GM12878 (cell line): ENCODE measurements at regions not wholly inside any gene's neighbourhood (a gene's known extent, or its start where the extent isn't known, plus 50 kb on each side); places are given as distances from the start of the nearest gene placed in this dataset.

Experiments used
- ATAC-seq: fragments of 200-7000 bp; cut with Tn5 transposase; 3 replicates; pipeline ENCODE4 v1.9.1; 2020; ENCODE audit warnings: mild to moderate bottlenecking, moderate library complexity
- BruUV-seq: library from RNA; stranded (reverse); fragments of 400-500 nt; replicated peaks from 2 replicates; lab custom pipeline; 2021; lab: Mats Ljungman, UMichigan
- CTCF ChIA-PET: fragments of 300-600 bp; sonication (Branson Sonifier 250); formaldehyde crosslinking; extraction: SDS; loops from one replicate; lab custom pipeline; 2021; ENCODE audit warnings: inconsistent platforms; lab: Yijun Ruan, JAX
- POLR2A ChIA-PET: fragments of 350-600 bp; formaldehyde crosslinking; extraction: SDS; loops from one replicate; lab custom pipeline; 2021; ENCODE audit warnings: inconsistent platforms; lab: Charles Lee
- RAD21 ChIA-PET: fragments of 300-600 bp; sonication (Branson Sonifier 250); formaldehyde crosslinking; loops from one replicate; lab custom pipeline; 2023; ENCODE audit warnings: antibody characterized with exemption; ENCODE audit not compliant: unreplicated experiment; lab: Charles Lee
- SMC1A ChIA-PET: fragments of 300-600 bp; sonication (Branson Sonifier 250); formaldehyde crosslinking; loops from one replicate; lab custom pipeline; 2023; ENCODE audit not compliant: unreplicated experiment, uncharacterized antibody; lab: Charles Lee
- DNase-seq: peaks from one replicate; pipeline ENCODE4 v3.0.0-alpha.2; 2011; ENCODE audit warnings: low read depth, low spot score
- FAIRE-seq: peaks from 3 replicates; lab custom pipeline; 2011; peaks lifted over from hg19 to GRCh38; lab: Jason Lieb, UNC
- H2AFZ ChIP-seq: 2 replicates; pipeline ENCODE4 v1.6.0; 2011; ENCODE audit warnings: low read depth, low read length, control low read depth; ENCODE audit not compliant: control insufficient read depth
- H3K27ac ChIP-seq: 2 replicates; pipeline ENCODE4 v1.5.1; 2011; ENCODE audit warnings: control low read depth; ENCODE audit not compliant: control insufficient read depth, insufficient read depth
- H3K27me3 ChIP-seq, 2 experiments: replicated peaks in 1 of 2; 2 replicates each; pipeline versions ENCODE4 v1.6.0 to v1.6.1; 2011; ENCODE audit warnings: low read length in 1 of 2; ENCODE audit not compliant: control insufficient read depth in 2 of 2, insufficient read depth in 2 of 2
- H3K36me3 ChIP-seq, 2 experiments: 2 replicates each; pipeline ENCODE4 v1.5.1; 2011; ENCODE audit warnings: low read length in 1 of 2; ENCODE audit not compliant: control insufficient read depth in 2 of 2, insufficient read depth in 2 of 2
- H3K4me1 ChIP-seq: 2 replicates; pipeline ENCODE4 v1.6.1; 2011; ENCODE audit warnings: mild to moderate bottlenecking, low read length, moderate library complexity, mixed read lengths; ENCODE audit not compliant: control insufficient read depth, insufficient read depth
- H3K4me2 ChIP-seq: 2 replicates; pipeline ENCODE4 v1.6.0; 2011; ENCODE audit warnings: control low read depth; ENCODE audit not compliant: control insufficient read depth, insufficient read depth
- H3K4me3 ChIP-seq: fragments of 200-600 bp; sonication (generic); 2 replicates; pipeline ENCODE4 v1.5.1; 2016
- H3K79me2 ChIP-seq: 2 replicates; pipeline ENCODE4 v1.6.0; 2011; ENCODE audit warnings: low read length; ENCODE audit not compliant: control insufficient read depth, insufficient read depth
- H3K9ac ChIP-seq: 2 replicates; pipeline ENCODE4 v1.8.0; 2011; ENCODE audit warnings: low read length, control low read depth, mixed read lengths; ENCODE audit not compliant: control insufficient read depth, insufficient read depth
- H3K9me3 ChIP-seq: replicated peaks from 3 replicates; pipeline ENCODE4 v1.5.1; 2011; ENCODE audit warnings: mild to moderate bottlenecking, low read length; ENCODE audit not compliant: control insufficient read depth, insufficient read depth
- H4K20me1 ChIP-seq: 2 replicates; pipeline ENCODE4 v1.6.0; 2011; ENCODE audit not compliant: control insufficient read depth, insufficient read depth
- CHD4 ChIP-seq: fragments of 200-600 bp; sonication (generic); IDR thresholded peaks from 2 replicates; pipeline ENCODE4 v1.6.1; 2016; ENCODE audit warnings: mild to moderate bottlenecking
- CUX1 ChIP-seq: IDR thresholded peaks from 2 replicates; pipeline ENCODE4 v1.6.1; 2012; ENCODE audit warnings: improper control_type of control experiment, low read depth, low read length; ENCODE audit not compliant: insufficient replicate concordance
- ESRRA ChIP-seq: IDR thresholded peaks from 2 replicates; pipeline ENCODE4 v1.6.1; 2012; ENCODE audit warnings: mild to moderate bottlenecking, low read length, improper control_type of control experiment
- JUNB ChIP-seq: IDR thresholded peaks from 2 replicates; pipeline ENCODE4 v1.6.1; 2016; ENCODE audit warnings: antibody characterized with exemption, mild to moderate bottlenecking
- POU2F2 ChIP-seq: IDR thresholded peaks from 3 replicates; pipeline ENCODE4 v1.6.1; 2011; ENCODE audit warnings: low read depth, mild to moderate bottlenecking, low read length, borderline replicate concordance
- ZNF592 ChIP-seq: fragments of 450-650 bp; IDR thresholded peaks from 2 replicates; pipeline ENCODE4 v1.6.1; 2017; ENCODE audit warnings: mild to moderate bottlenecking, moderate library complexity
- WGBS: methylation state at CpG from one replicate; pipeline ENCODE4 v1.1.6; 2016; ENCODE audit warnings: low lambda C conversion rate; ENCODE audit not compliant: insufficient replicate concordance, insufficient coverage; ENCODE audit errors: missing lambda C conversion rate; 5-methylcytosine and 5-hydroxymethylcytosine counted together
- in situ Hi-C: fragments of 300-500 bp; cut with MboI; formaldehyde crosslinking; loops from 9 replicates; pipeline ENCODE4 v1.14.3; 2018; ENCODE audit warnings: mixed read lengths
- intact Hi-C: fragments of 100-400 bp; cut with micrococcal nuclease; formaldehyde crosslinking; loops from one replicate; pipeline ENCODE4 v1.14.2; 2022; ENCODE audit not compliant: unreplicated experiment

GRCh38 chr1:209277662-209278061, 305.9 kb upstream of the CAMK1G start:
- RAD21 ChIA-PET, result no interaction called here
- Histone ChIP-seq H3K27ac (no peak overlapping the region), H3K4me2 (no peak overlapping the region), H2AFZ (no peak overlapping the region), H3K27me3 (no peaks in the 10 kb centered on the region), H3K79me2 (no peaks in the 10 kb centered on the region), H4K20me1 (no peaks in the 10 kb centered on the region), H3K4me3 (no peak overlapping the region), H3K36me3 (no peaks in the 10 kb centered on the region)
- in situ Hi-C loops, result no loop called here
- SMC1A ChIA-PET, result no interaction called here
- CTCF ChIA-PET, result interaction anchor here (0.7 kb wide), 1 partner anchor 50 kb away, joined by 3 read pairs; no protein-coding TSS in a partner anchor
- ATAC-seq, result no peak
- intact Hi-C loops, result no loop called here
- WGBS, result 27% methylated on average over 1 of the region's 1 CpG
- no TSS peak for BruUV-seq
- no peak for TF ChIP-seq ESRRA
- TF ChIP-seq CHD4, result no peak
- no peak for TF ChIP-seq POU2F2
- TF ChIP-seq JUNB, result no peak
- TF ChIP-seq CUX1, result no peak
- no peak for TF ChIP-seq ZNF592
- TF ChIP-seq, all 136 proteins: peak for 0
- H3K9me3 ChIP-seq, result no peaks in the 10 kb centered on the region
- DNase-seq (no peak), FAIRE-seq (no peak)
- POLR2A ChIA-PET, result no interaction called here
- H3K9ac ChIP-seq, result no peak overlapping the region
- no peaks in the 10 kb centered on the region for H3K4me1 ChIP-seq
